HG03039 (cell line): ENCODE measurements at regions not wholly inside any gene's neighbourhood (a gene's known extent, or its start where the extent isn't known, plus 50 kb on each side); places are given as distances from the start of the nearest gene placed in this dataset.

Experiments used
- ATAC-seq: cut with Tn5 transposase; IDR thresholded peaks from one replicate; pipeline ENCODE4 v1.9.1; 2021; ENCODE audit warnings: mild to moderate bottlenecking, moderate library complexity; ENCODE audit not compliant: unreplicated experiment

DNA sequence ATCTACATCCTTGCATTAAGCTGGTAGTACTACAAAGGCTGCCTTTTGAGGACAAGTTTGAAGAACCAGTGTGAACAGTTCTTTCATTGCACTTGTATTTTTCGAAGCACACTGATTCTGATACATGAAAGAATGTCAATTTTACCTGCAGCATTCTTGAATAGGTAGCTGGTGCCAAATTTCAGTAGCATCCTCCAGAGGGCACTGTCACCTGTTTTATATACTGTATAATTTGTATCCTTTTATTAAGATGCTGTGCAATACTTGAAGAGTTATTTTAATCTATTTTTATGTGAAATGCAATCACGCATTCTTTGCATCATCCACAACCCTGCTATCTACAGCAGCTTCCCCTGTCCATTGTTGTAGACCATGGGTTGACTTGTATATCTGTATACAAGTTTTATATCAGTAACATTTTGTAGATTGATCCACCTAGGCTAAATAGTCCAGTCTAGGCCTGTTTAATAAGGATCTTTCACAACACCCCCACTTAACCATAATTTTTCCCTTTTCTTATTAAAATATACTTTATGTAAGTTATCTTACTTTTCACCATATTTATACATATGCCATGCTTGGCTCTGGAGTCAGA, 325.7 kb downstream of the PCDH7 start:
- ATAC-seq = no peak

DNA sequence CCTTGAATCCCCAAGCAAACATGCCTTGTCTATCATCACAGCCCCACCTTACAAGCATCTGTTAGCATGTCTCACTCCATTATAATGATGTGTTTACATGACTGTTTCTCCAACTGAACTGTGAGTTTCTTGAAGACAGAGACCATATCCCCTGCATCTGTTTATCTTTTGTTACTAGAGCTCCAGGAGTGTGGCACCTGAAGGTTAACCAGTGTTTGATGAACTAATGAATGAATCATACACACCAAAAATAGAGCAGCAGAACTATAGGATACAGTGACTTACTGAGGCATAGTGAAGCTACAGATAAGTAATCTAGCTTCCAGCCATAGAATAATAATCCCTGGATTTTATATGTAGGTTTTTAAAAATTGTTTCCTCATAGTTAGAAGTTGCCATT, 331.0 kb downstream of the PCDH7 start:
- ATAC-seq = no peak

DNA sequence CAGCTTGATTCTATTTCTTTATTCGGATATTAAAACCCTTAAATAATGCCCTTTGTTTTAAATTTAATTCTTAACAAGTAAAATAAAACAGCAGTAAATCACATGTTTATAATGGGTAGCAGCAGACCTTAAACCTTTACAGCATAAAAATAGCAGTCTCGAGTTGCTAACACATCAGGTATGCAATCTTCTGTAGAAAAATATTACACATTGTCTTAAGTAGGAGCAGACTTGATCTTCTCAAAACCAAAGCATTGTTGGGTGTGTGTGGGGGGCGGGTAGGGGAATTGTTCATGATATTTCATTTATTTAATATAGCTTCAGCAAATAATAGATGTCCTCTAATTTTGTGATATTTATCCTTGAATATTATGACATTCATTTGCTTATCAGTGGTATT, 331.4 kb downstream of the PCDH7 start:
- no peak for ATAC-seq

DNA sequence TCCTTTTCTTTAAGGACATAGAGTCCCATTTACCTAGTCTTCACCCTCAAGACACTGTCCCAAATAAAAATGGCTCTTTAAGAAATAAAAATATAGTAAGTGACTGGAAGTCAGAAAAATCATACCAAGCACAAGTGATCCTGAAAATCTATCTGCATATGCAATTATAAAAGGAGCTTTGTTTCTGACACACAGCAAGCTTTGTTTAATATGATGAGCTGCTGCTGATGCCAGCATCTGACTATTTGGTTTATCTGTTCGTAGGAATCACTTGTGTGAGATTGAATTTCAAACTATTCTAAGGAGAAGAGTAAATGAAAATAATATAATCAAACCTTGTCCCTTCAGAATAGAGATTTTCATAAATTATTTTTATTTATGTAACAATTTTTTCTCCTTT, 332.4 kb downstream of the PCDH7 start:
- no peak for ATAC-seq

DNA sequence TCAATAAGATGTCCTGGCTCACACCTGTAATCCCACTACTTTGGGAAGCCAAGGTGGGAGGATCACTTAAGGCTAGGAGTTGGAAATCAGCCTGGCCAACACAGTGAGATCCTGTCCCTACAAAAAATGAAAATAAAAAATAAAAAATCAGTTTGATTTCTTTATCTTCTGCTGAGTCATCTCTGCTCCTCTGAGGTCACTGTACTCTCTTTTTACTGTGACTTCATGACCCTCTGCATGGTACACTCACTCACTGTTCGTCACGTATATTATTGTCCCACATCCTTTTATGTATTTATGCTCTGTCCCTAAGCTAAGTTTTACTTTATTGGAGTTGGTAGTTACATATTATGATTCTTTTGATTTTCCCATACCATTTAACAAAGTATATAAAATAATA, 333.3 kb downstream of the PCDH7 start:
- ATAC-seq = no peak

DNA sequence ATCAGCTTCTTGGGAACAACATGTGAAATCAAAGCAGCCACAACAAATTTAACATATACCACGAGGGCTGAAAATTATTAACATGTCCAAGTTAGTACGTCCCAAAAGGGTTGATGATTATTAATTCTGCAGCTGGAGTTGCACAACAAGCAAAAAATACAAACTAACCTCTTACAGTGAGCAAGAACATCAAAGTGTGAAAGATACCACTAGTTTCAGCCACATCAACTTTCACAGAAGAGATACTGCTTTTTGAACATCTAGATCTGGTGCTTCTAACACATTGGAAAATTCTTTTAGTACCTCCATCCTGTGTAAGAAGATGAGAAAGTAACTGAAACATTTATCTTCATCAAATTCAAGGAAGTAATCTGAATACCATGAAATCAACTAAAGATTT, 334.1 kb downstream of the PCDH7 start:
- ATAC-seq = no peak

DNA sequence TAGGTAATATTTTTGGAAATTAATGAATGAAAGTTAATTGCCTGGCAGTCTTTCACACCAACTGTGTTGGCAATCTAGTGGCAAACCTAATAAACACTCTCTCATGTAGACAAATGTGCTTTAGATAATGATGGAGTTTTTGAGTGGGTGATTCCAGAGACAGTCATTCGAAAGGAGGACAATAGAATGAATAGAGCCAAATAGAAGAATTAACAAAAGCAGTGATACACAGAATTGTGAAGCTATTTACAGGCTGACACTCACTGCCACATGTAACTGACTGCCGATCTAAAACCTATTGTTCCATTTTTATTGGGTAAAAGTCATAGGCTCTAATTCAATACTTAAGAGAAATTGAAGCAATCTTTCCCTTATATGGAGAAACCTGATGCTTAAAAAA, 338.5 kb downstream of the PCDH7 start:
- ATAC-seq = no peak

DNA sequence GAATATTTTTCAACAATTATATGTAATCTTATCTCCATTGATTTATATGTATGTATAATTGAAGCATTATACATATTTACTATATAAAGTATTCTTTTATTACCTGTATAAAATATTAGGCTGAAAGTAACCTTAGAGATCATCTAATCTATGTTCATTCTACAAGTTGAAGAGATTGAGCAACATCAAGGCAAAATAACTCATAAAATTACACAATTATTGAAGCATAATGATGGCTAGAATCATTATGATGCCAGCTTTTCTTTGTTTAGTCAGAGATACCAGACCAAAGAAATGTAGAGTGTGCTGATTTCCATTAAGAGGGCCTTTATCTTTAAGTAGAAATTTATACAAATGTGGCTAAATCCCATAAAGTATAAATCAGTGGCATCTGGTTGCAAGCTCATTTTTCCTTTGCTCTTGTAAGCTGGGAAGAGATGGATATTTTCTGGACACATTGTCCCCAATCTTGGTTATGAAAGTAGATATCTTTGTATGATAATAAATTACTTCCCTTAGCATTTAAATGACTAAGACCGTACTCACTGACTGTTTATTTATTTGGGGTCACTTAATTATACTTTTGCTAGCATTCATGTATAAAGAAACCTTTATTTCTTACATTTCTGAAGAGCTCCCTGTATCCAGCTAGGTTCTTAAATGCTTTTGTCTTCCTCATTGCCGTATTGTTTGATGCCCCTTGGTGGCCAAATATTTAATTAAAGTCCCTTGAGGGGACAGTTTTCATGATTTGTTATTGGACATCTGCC, 339.8 kb downstream of the PCDH7 start:
- no peak for ATAC-seq

DNA sequence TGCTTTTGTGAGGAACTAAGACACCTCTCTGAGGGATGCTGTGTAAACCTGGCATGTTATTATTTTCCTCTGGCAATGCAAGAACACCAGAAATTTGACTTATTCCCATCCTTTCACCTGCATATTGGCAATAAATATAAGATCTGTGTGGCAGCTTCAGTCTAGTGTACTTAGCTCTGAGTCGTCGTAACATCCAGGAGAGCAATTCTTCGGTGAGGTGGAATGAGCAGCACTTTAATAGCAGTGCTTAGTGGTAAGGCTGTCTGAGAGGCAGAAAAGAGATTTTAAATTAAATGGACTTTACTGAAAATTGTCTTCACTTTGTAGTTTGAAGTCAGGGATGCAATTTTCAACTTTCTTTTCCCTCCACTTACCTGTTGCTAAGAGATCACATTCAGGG, 344.9 kb downstream of the PCDH7 start:
- no peak for ATAC-seq

DNA sequence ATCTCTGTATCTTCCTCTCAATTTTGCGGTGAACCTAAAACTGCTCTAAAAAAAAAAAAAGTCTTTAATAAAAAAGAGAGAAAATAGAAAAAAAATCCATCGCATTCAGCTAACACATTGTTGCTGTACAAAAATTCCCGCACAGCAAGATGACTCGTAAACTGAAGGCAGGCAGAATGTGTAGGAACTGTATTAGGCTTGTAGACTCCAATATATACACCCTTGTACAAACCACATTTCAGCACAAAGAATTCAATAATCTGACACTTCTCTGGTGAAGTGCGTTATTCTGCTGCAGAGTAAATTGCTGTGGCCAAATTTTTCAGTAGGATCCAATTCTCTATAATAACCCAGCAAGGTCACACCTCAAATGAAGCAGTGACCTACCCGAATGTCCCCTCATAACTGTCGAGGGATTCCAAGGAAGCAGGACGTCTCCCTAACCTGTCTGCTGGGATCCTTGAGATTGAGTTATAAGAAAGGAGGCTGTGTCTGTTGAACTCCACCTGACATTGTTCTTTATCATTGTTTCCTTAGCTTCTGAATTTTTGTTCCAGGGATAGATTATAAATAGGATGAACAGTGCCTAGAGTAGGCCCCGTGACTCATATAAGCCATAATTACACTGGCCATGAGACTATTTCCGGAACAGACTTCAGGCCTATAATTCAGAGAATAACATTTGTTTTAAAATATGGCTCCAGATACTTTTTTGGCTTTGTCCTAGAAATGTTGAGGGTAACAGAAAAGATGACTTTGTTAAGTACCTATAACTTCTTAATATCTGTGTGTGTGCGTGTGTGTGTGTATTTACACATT, 348.3 kb downstream of the PCDH7 start:
- ATAC-seq = no peak

DNA sequence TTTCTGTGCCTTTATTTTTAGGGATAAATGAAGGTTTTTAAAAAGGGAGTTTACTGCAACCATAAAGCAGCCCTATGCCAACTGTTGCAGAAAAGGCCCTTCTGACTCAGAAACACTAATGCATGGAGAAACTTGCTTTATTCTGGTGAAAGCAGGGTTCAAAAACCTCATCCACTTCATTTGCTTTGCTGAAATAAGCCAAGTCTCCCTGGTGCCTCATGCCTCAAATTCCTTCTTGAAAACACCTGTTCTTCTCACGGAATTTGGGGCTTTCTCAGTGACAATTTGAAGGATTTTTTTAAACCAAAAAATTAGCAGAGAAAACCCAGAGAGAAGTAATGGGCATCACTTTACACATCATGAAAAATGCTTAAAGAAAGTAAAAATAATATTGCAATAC, 349.0 kb downstream of the PCDH7 start:
- no peak for ATAC-seq

DNA sequence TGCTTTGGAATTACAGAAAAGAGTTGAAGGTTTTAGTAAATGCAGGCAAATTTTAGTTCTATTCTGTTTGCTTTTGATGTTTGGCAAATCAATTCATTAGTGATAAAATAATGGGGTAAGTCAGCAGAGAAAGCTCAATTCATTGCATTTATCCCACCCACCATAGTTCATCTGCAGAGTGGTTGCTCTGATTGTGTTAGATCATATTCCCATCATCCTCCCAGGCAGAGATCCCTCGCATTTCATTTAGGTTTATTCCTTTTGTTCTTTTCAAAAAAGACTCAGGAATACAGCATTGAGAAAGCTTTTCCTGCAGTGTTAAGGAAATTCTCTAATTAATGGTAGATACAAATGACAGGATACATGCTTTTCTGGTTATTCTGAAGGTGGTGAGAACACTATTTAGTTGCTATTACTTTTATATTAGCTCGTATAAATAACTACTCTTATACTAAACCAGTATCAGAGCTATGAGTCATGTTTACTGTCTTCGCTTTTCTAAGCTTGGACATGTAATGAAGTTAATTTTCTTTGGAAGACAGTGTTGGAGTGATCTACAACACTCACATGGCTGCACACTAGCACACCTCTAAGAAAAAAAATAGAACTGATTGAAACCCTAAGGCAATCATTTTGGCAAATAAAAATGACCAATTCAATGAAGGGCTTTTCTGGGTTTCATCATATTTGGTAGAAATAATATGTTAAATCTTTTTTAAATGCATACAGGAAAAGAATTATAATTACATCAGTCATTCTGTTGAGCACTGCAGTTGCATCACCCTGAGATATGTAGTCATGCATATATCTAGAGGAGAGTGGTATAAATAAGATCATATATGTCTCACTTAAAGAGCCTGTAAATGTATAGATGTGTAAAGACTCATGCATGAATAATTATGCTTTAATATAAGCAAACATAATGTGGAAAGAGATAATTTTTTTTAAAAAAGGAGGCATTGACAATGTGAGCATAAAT, 351.6 kb downstream of the PCDH7 start:
- no peak for ATAC-seq

DNA sequence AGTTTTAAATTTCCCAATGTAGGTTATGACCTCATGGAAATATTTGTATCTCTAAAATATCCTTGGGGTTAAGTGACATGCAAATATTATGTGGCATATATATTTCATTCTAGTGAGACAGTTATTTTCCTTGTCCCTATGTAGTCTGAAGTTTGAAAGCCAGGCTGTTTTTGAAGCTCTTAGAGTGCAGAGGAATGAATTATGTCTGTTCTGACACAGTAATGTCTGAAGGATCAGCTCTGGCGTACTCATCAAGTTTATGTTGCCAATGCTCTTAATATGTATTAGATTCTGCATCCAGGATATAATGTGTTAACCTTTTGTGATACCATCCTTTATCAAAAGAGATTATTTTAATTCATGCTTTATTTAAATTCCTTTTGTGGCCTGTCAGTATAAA, 355.8 kb downstream of the PCDH7 start:
- no peak for ATAC-seq

DNA sequence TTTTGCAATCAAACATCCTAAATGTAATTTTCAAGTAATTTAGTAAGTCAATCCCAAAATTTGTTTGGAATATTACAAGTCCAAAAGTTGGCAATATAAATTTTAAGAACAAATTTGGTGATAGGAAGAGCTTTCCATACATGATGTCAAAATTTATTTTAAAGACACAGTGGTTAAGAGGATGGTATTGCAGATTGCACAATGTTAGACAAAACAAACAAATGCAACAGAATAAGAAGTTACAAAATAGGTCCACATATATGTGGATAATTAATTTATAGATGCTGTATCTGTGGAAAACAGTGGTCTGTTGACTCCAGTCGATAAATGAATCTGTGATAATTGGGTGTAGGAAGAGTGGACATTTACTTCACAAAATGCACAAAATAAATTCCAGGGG, 358.5 kb downstream of the PCDH7 start:
- ATAC-seq = no peak

DNA sequence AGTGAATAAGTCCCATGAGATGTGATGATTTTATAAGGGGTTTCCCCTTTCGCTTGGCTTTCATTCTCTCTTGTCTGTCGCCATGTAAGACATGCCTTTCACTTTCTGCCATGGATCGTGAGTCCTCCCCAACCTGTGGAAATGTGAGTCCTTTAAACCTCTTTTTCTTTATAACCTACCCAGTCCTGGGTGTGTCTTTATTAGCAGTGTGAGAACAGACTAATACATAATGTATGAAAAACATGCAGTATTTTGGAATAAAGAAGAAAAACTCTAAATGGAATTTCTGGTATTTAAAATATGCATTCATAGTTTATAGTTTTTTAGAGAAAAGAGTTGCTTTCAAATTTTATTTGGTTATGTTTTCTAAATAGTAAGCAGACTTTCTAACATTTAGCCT, 360.7 kb downstream of the PCDH7 start:
- ATAC-seq = no peak

DNA sequence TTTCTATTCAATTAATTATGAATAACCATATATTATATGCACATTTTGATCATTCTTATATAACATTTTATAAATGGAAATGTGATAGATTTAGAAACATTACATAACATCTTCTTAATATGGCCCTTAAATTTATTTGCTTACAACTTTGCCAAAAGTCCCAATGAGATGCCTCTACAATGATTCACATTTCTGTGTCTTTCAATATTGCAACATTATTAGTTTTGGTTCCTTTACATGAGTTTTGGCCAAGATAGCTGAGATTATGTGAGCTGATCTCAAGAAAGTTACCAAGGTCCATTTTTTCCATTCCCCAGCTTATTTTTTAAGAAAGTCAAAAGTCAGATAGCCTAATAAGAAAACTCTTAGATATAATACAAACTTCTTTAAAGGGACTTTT, 361.2 kb downstream of the PCDH7 start:
- no peak for ATAC-seq

DNA sequence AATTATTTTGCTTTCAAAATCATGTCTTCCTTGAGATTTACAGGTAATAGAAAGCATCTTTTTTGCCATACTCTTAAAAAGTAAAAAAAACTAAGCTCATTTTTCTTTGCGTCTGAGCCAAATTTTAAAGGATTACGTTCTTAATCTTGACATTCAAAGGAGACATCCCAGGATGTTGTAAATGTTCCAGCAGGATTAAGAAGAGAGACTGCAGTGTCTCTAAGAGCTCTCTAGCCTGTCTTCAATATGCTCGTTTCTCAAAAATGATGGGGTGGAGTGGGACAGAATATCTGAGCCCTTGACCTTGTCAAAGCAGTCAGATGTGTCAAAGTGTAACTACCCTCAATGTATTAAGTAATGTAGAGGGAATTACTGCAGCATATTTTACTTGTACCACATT, 363.3 kb downstream of the PCDH7 start:
- no peak for ATAC-seq

DNA sequence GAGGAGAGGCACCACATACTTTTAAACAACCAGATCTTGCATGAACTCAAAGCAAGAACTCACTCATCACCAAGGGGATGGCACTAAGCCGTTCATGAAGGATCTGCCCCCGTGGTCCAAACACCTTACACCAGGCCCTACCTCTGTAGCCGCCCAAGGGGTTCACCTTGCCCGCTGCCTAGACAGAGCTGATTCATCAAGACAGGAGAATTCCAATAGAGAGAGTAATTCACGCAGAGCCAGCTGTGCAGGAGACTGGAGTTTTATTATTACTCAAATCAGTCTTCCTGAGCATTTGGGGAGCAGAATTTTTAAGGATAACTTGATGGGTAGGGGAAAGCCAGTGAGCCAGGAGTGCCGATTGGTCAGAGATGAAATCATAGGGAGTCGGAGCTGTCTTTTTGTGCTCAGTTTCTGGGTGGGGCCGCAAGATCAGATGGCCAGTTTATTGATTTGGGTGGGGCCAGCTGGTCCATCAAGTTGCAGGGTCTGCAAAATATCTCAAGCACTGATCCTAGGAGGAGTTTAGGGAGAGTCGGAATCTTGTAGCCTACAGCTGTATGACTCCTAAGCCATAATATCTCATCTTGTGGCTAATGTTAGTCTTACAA, 364.7 kb downstream of the PCDH7 start:
- ATAC-seq = no peak

DNA sequence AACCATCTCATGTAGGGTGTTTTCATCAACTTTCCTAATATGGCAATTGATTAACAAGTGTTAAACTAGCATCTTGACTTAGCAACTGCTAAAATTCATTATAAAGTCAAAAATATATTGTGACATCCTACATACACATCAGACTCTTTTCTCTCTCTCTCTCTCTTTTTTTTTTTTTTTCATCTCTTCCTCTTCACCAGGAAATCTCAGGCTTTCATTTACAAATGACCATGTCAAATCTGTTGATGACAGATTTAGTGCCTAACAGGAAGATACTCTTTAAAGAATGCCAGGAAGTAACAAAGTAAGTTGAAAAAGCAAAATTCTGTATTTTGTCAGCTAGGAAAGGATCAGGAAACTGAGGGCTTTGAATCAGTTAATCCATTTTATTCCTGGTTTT, 365.5 kb downstream of the PCDH7 start:
- ATAC-seq = no peak

DNA sequence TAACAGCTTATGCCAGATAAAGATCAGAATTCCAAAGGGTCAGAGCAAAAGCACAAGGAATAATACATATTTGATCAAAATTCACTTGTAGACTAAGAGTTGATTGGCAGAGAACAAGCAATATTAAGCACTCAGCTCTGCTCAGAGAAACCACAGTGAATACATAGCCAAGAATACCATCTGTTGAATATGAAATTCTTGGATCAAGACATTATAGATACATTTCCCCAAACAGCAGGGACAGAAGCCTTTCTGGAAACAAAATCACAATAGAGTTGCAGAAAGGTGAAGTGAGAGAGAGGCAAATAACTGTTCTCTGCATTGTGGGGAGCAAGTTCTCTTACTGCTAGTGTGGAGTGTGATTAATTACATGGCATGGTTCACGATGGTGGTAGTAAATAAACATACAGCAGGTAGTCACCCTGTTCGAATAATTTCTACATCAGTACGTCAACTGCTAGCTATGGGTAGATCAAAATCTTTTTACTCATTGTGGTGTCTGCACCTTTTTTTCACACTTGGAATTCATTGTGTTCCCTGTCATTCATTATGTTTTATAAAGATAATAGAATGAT, 366.7 kb downstream of the PCDH7 start:
- ATAC-seq = no peak
